WTC11 (cell line): ENCODE measurements at regions not wholly inside any gene's neighbourhood (a gene's known extent, or its start where the extent isn't known, plus 50 kb on each side); places are given as distances from the start of the nearest gene placed in this dataset.

Experiments used
- ATAC-seq: fragments of 200-7000 bp; cut with Tn5 transposase; 2 replicates; pipeline ENCODE4 v1.10.0; 2021; ENCODE audit warnings: mild to moderate bottlenecking, moderate library complexity
- CTCF ChIA-PET: fragments of 300-600 bp; sonication (Branson Sonifier 250); formaldehyde crosslinking; loops from one replicate; lab custom pipeline; 2021; ENCODE audit warnings: antibody characterized with exemption; lab: Charles Lee
- POLR2A ChIA-PET: fragments of 350-600 bp; sonication (Branson Sonifier 250); formaldehyde crosslinking; loops from one replicate; lab custom pipeline; 2021; ENCODE audit warnings: antibody characterized with exemption; lab: Charles Lee
- DNase-seq: peaks from one replicate; pipeline ENCODE4 v3.0.0; 2021; ENCODE audit warnings: low spot score
- H3K27ac Mint-ChIP-seq: 2 replicates; pipeline ENCODE4 v1.8.0; 2021; ENCODE audit warnings: mixed read lengths
- H3K27me3 Mint-ChIP-seq: 2 replicates; pipeline ENCODE4 v1.8.0; 2021; ENCODE audit warnings: low read depth, mild to moderate bottlenecking, moderate library complexity, mixed read lengths
- H3K36me3 Mint-ChIP-seq: 2 replicates; pipeline ENCODE4 v1.8.0; 2021; ENCODE audit warnings: mixed read lengths
- H3K4me1 Mint-ChIP-seq: 2 replicates; pipeline ENCODE4 v1.8.0; 2022; ENCODE audit warnings: mixed read lengths
- H3K4me3 Mint-ChIP-seq: 2 replicates; pipeline ENCODE4 v1.8.0; 2021; ENCODE audit warnings: mild to moderate bottlenecking, moderate library complexity, mixed read lengths
- H3K9me3 Mint-ChIP-seq: 2 replicates; pipeline ENCODE4 v1.8.0; 2021; ENCODE audit warnings: mixed read lengths
- AFF4 ChIP-seq: sonication (generic); formaldehyde crosslinking; IDR thresholded peaks from 2 replicates; pipeline ENCODE4 v1.8.1; 2023; ENCODE audit warnings: mild to moderate bottlenecking, missing genetic modification reagents, borderline replicate concordance
- CBFB ChIP-seq: sonication (generic); formaldehyde crosslinking; IDR thresholded peaks from 2 replicates; pipeline ENCODE4 v1.8.1; 2022; ENCODE audit warnings: mild to moderate bottlenecking, low read depth, missing genetic modification reagents
- E2F5 ChIP-seq: sonication (generic); formaldehyde crosslinking; IDR thresholded peaks from 2 replicates; pipeline ENCODE4 v1.8.1; 2022; ENCODE audit warnings: mild to moderate bottlenecking, moderate library complexity, missing genetic modification reagents
- FOXK1 ChIP-seq: sonication (generic); formaldehyde crosslinking; IDR thresholded peaks from 2 replicates; pipeline ENCODE4 v1.8.0; 2022; ENCODE audit warnings: mild to moderate bottlenecking, moderate library complexity, missing genetic modification reagents
- FOXP1 ChIP-seq: sonication (generic); formaldehyde crosslinking; IDR thresholded peaks from 2 replicates; pipeline ENCODE4 v1.8.0; 2022; ENCODE audit warnings: missing genetic modification reagents, mild to moderate bottlenecking, moderate library complexity, borderline replicate concordance
- FOXP4 ChIP-seq: sonication (generic); formaldehyde crosslinking; IDR thresholded peaks from 2 replicates; pipeline ENCODE4 v1.8.0; 2022; ENCODE audit warnings: mild to moderate bottlenecking, missing genetic modification reagents
- GRHL2 ChIP-seq: fragments of 250-450 bp; sonication (Bioruptor Pico); IDR thresholded peaks from 2 replicates; pipeline ENCODE4 v1.8.0; 2022; ENCODE audit warnings: mild to moderate bottlenecking, moderate library complexity; ENCODE audit not compliant: insufficient replicate concordance, severe bottlenecking
- GTF2I ChIP-seq: fragments of 250-450 bp; sonication (Bioruptor Pico); conservative IDR thresholded peaks from 2 replicates; pipeline ENCODE4 v1.4.0; 2021; ENCODE audit warnings: mild to moderate bottlenecking
- IRF2 ChIP-seq: sonication (generic); formaldehyde crosslinking; IDR thresholded peaks from 2 replicates; pipeline ENCODE4 v1.8.0; 2022; ENCODE audit warnings: low read depth, missing genetic modification reagents, borderline replicate concordance
- NFATC4 ChIP-seq: fragments of 250-450 bp; sonication (Bioruptor Pico); IDR thresholded peaks from 2 replicates; pipeline ENCODE4 v1.9.0; 2021; ENCODE audit warnings: mild to moderate bottlenecking
- OVOL2 ChIP-seq: fragments of 250-450 bp; sonication (Bioruptor Pico); IDR thresholded peaks from 2 replicates; pipeline ENCODE4 v1.9.0; 2021; ENCODE audit warnings: mild to moderate bottlenecking, borderline replicate concordance
- PREB ChIP-seq: sonication (generic); formaldehyde crosslinking; IDR thresholded peaks from 2 replicates; pipeline ENCODE4 v1.8.1; 2022; ENCODE audit warnings: mild to moderate bottlenecking, missing genetic modification reagents, moderate library complexity, borderline replicate concordance
- RELA ChIP-seq: sonication (generic); formaldehyde crosslinking; IDR thresholded peaks from 2 replicates; pipeline ENCODE4 v1.8.1; 2022; ENCODE audit warnings: missing genetic modification reagents, mild to moderate bottlenecking, borderline replicate concordance
- SOX15 ChIP-seq: fragments of 250-450 bp; sonication (Bioruptor Pico); IDR thresholded peaks from 2 replicates; pipeline ENCODE4 v1.9.0; 2021; ENCODE audit warnings: mild to moderate bottlenecking
- USF2 ChIP-seq: sonication (generic); formaldehyde crosslinking; IDR thresholded peaks from 2 replicates; pipeline ENCODE4 v1.8.1; 2023; ENCODE audit warnings: mild to moderate bottlenecking, missing genetic modification reagents, moderate library complexity
- ZNF416 ChIP-seq: fragments of 250-450 bp; sonication (Bioruptor Pico); IDR thresholded peaks from 2 replicates; pipeline ENCODE4 v1.9.0; 2021; ENCODE audit warnings: mild to moderate bottlenecking, inconsistent platforms
- ZNF425 ChIP-seq: fragments of 250-450 bp; sonication (Bioruptor Pico); conservative IDR thresholded peaks from 2 replicates; pipeline ENCODE4 v1.9.0; 2021; ENCODE audit warnings: mild to moderate bottlenecking

- Mint-ChIP-seq H3K36me3 (no peaks in the 10 kb centered on the region), H3K4me1 (no peaks in the 10 kb centered on the region), H3K27ac (no peak overlapping the region), H3K9me3 (no peaks in the 10 kb centered on the region), H3K27me3 (no peaks in the 10 kb centered on the region), H3K4me3 (no peak overlapping the region)
- POLR2A ChIA-PET = no interaction called here
- CTCF ChIA-PET = no interaction called here
- no peak for ATAC-seq
- no peak for TF ChIP-seq GRHL2
- TF ChIP-seq GTF2I (CRISPR knock-in tag) = no peak
- no peak for TF ChIP-seq ZNF425 (CRISPR knock-in tag)
- no peak for TF ChIP-seq IRF2
- no peak for TF ChIP-seq USF2
- no peak for TF ChIP-seq NFATC4 (CRISPR knock-in tag)
- no peak for TF ChIP-seq ZNF416
- no peak for TF ChIP-seq E2F5 (CRISPR knock-in tag)
- no peak for DNase-seq
Measured at GRCh38 chr12:39070775-39071174, 165.4 kb upstream of the CPNE8 start.

GRCh38 chr12:39065455-39065854 lies 160.1 kb upstream of the CPNE8 start:
- DNase-seq (no peak), ATAC-seq (no peak)
- no peak overlapping the region for H3K4me3 Mint-ChIP-seq
- ChIA-PET POLR2A (no interaction called here), CTCF (no interaction called here)
- no peak overlapping the region for H3K27ac Mint-ChIP-seq
- peaks cover 9% of the 10 kb centered on the region for H3K4me1 Mint-ChIP-seq
- TF ChIP-seq AFF4 (no peak), FOXP1 (CRISPR knock-in tag) (no peak), FOXP4 (no peak), FOXK1 (CRISPR knock-in tag) (no peak), PREB (CRISPR knock-in tag) (no peak), OVOL2 (CRISPR knock-in tag) (no peak), CBFB (no peak), SOX15 (CRISPR knock-in tag) (no peak), RELA (CRISPR knock-in tag) (no peak)
- H3K27me3 Mint-ChIP-seq = no peaks in the 10 kb centered on the region; the same call in 1 of the 2 replicates
- peaks cover 2% of the 10 kb centered on the region for H3K36me3 Mint-ChIP-seq
- H3K9me3 Mint-ChIP-seq = peaks cover 5% of the 10 kb centered on the region
